GM20000 (cell line): ENCODE measurements at regions not wholly inside any gene's neighbourhood (a gene's known extent, or its start where the extent isn't known, plus 50 kb on each side); places are given as distances from the start of the nearest gene placed in this dataset.

Experiments
- DNase-seq: peaks from one replicate; pipeline ENCODE4 v3.0.0; 2012; ENCODE audit warnings: low spot score
- CTCF ChIP-seq: IDR thresholded peaks from 2 replicates; pipeline ENCODE4 v1.5.1; 2012; ENCODE audit warnings: mild to moderate bottlenecking, control low read depth; ENCODE audit errors: extremely low read depth, missing control alignments

GRCh38 chrX:122245943-122246342 lies 938.1 kb upstream of the GRIA3 start:
- no peak for TF ChIP-seq CTCF
- no peak for DNase-seq

- TF ChIP-seq CTCF = no peak
- DNase-seq = no peak
Measured at GRCh38 chrX:122246937-122247336, 937.1 kb upstream of the GRIA3 start.

- no peak for TF ChIP-seq CTCF
- no peak for DNase-seq
Measured at GRCh38 chrX:122248681-122249080, 935.4 kb upstream of the GRIA3 start.

- no peak for TF ChIP-seq CTCF
- no peak for DNase-seq
Measured at GRCh38 chrX:122252454-122252853, 931.6 kb upstream of the GRIA3 start.

- TF ChIP-seq CTCF = no peak
- DNase-seq = no peak
Measured at GRCh38 chrX:122268353-122268752, 915.7 kb upstream of the GRIA3 start.

GRCh38 chrX:122269243-122269781 lies 914.8 kb upstream of the GRIA3 start:
- no peak for DNase-seq
- no peak for TF ChIP-seq CTCF

- DNase-seq = no peak
- TF ChIP-seq CTCF = no peak
Measured at GRCh38 chrX:122270809-122271494, 913.1 kb upstream of the GRIA3 start.
